Liver (tissue), 3 donors: ENCODE measurements at regions not wholly inside any gene's neighbourhood (a gene's known extent, or its start where the extent isn't known, plus 50 kb on each side); places are given as distances from the start of the nearest gene placed in this dataset.

Experiments
- EGR1 ChIP-seq, 2 donors: IDR thresholded peaks; 2 replicates each; pipeline ENCODE4 v1.6.1; 2016 to 2018; ENCODE audit warnings: antibody characterized with exemption in 2 of 2, low read depth in 2 of 2
- FOXA2 ChIP-seq: IDR thresholded peaks from 2 replicates; pipeline ENCODE4 v1.6.1; 2016; ENCODE audit warnings: antibody characterized with exemption
- HNF4A ChIP-seq, 2 donors: conservative IDR thresholded peaks; 2 replicates each; pipeline ENCODE4 v1.6.1; 2016; ENCODE audit warnings: antibody characterized with exemption in 2 of 2, mild to moderate bottlenecking in 2 of 2
- JUND ChIP-seq, 2 donors: IDR thresholded peaks; 2 replicates each; pipeline ENCODE4 v1.6.1; 2016; ENCODE audit warnings: antibody characterized with exemption in 2 of 2
- ZBTB33 ChIP-seq: IDR thresholded peaks from 2 replicates; pipeline ENCODE4 v1.6.1; 2016; ENCODE audit warnings: antibody characterized with exemption
- TF ChIP-seq, protein P1 (sequence below): fragments of 150-350 bp; IDR thresholded peaks from 2 replicates; pipeline ENCODE4 v1.5.1; 2017; ENCODE audit warnings: improper control_type of control experiment, low read depth, low read length; ENCODE audit not compliant: missing input control
- donor health status: healthy.
- donor health status: healthy.

DNA sequence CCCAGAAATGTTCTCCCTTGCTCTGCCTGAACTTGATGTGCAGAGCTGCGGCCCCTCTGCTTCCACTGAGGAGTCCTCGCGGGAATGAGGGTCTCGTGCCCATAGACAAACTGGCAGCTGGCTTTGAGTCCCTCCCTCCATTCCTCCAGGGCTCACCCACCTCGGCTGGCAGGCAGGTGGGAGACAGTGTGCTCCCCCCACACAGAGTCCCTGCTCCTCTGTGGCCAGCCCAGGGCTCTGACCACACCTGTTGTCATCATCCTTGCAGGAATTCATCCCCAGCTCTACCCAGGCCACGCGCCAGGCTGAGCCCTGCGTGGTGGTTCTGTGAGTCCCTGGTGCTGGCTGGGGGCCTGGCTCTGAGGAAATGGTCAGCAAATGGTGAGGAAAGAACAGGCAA is 521.9 kb downstream of the TBC1D22A start:
- TF ChIP-seq, protein P1, sequence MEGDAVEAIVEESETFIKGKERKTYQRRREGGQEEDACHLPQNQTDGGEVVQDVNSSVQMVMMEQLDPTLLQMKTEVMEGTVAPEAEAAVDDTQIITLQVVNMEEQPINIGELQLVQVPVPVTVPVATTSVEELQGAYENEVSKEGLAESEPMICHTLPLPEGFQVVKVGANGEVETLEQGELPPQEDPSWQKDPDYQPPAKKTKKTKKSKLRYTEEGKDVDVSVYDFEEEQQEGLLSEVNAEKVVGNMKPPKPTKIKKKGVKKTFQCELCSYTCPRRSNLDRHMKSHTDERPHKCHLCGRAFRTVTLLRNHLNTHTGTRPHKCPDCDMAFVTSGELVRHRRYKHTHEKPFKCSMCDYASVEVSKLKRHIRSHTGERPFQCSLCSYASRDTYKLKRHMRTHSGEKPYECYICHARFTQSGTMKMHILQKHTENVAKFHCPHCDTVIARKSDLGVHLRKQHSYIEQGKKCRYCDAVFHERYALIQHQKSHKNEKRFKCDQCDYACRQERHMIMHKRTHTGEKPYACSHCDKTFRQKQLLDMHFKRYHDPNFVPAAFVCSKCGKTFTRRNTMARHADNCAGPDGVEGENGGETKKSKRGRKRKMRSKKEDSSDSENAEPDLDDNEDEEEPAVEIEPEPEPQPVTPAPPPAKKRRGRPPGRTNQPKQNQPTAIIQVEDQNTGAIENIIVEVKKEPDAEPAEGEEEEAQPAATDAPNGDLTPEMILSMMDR, result no peak
- TF ChIP-seq EGR1 (IDR thresholded peaks at IDR 0.05; ENCODE audit: low read depth in 2 of 2) (no peak), ZBTB33 (no peak), HNF4A (conservative IDR thresholded peaks at IDR 0.05) (no peak), FOXA2 (no peak), JUND (IDR thresholded peaks at IDR 0.05) (no peak)
